Activated CD8-positive, alpha-beta memory T cell treated with anti-CD3 and anti-CD28 coated beads, Interleukin-2, amount 50 U/mL, for 48 hours (primary cell): ENCODE measurements at regions not wholly inside any gene's neighbourhood (a gene's known extent, or its start where the extent isn't known, plus 50 kb on each side); places are given as distances from the start of the nearest gene placed in this dataset.
A peak's percentile ranks its signal among the peaks of the same experiment; 100 is the strongest.

Experiments
- DNase-seq: peaks from one replicate; pipeline ENCODE4 v3.0.0-alpha.2; 2020

GRCh38 chr9:113646946-113647914 is 183.7 kb downstream of the RGS3 start:
- DNase-seq, result peak; percentile 35

GRCh38 chr9:113648048-113648447 is 184.5 kb downstream of the RGS3 start:
- peak; percentile 30 for DNase-seq

- DNase-seq, result peak; percentile 32
Observed at GRCh38 chr9:113648586-113648985, 185.1 kb downstream of the RGS3 start.

- peak; percentile 49 for DNase-seq
Observed at GRCh38 chr9:113649054-113649453, 185.5 kb downstream of the RGS3 start.

- no peak for DNase-seq
Observed at GRCh38 chr9:113649855-113650206, 186.3 kb downstream of the RGS3 start.

- peak; percentile 47 for DNase-seq
Observed at GRCh38 chr9:113650207-113651131, 186.9 kb downstream of the RGS3 start.

GRCh38 chr9:113651896-113652295 is 188.4 kb downstream of the RGS3 start:
- peak; percentile 46 for DNase-seq

- peak; percentile 43 for DNase-seq
Observed at GRCh38 chr9:113652355-113653152, 189.0 kb downstream of the RGS3 start.

- DNase-seq, result peak; percentile 47
Observed at GRCh38 chr9:113653746-113654604, 190.4 kb downstream of the RGS3 start.

GRCh38 chr9:113654605-113655428 is 191.3 kb downstream of the RGS3 start:
- peak; percentile 49 for DNase-seq

GRCh38 chr9:113656771-113657670 is 193.5 kb downstream of the RGS3 start:
- peak; percentile 48 for DNase-seq

- DNase-seq, result peak; percentile 93
Observed at GRCh38 chr9:113657765-113658544, 194.4 kb downstream of the RGS3 start.

- DNase-seq, result peak; percentile 45
Observed at GRCh38 chr9:113658545-113658895, 195.0 kb downstream of the RGS3 start.

GRCh38 chr9:113659039-113659438 is 195.5 kb downstream of the RGS3 start:
- peak; percentile 41 for DNase-seq

GRCh38 chr9:113659740-113660139 is 196.2 kb downstream of the RGS3 start:
- peak; percentile 26 for DNase-seq

GRCh38 chr9:113660196-113660595 is 196.7 kb downstream of the RGS3 start:
- peak; percentile 25 for DNase-seq

GRCh38 chr9:113661074-113661473 is 197.5 kb downstream of the RGS3 start:
- DNase-seq, result peak; percentile 1

- peak; percentile 3 for DNase-seq
Observed at GRCh38 chr9:113664181-113664875, 200.8 kb downstream of the RGS3 start.
